ENCODE measurements at regions not wholly inside any gene's neighbourhood (a gene's known extent, or its start where the extent isn't known, plus 50 kb on each side); places are given as distances from the start of the nearest gene placed in this dataset.

GRCh38 chr3:118801899-118802298 is 232.7 kb downstream of the IGSF11 start:
- no peak for TF ChIP-seq POLR2AphosphoS5 (IDR thresholded peaks at IDR 0.05)
- no peak for TF ChIP-seq CTCF (IDR thresholded peaks at IDR 0.05)

Data from prostate gland (tissue), 2 donors.